ENCODE measurements at regions not wholly inside any gene's neighbourhood (a gene's known extent, or its start where the extent isn't known, plus 50 kb on each side); places are given as distances from the start of the nearest gene placed in this dataset.

- no peak for ATAC-seq
- no peak overlapping the region for H3K4me3 ChIP-seq (ENCODE audit: low read length)
- no peaks in the 10 kb centered on the region for H3K9me3 ChIP-seq (ENCODE audit: control insufficient read depth, low read length)
- no peak overlapping the region for H3K27ac ChIP-seq (ENCODE audit: low read length)
- DNase-seq, result no peak
- H3K4me1 ChIP-seq (ENCODE audit: control insufficient read depth, insufficient read depth, low read length), result no peaks in the 10 kb centered on the region
- intact Hi-C loops (cut with DNase I), result no loop called here
- H3K27me3 ChIP-seq (ENCODE audit: control insufficient read depth, insufficient read depth), result no peaks in the 10 kb centered on the region
Observed at GRCh38 chr6:23272536-23272935, 703.2 kb downstream of the HDGFL1 start.

GRCh38 chr6:23277521-23278179, 708.3 kb downstream of the HDGFL1 start:
- intact Hi-C loops (cut with DNase I), result no loop called here
- H3K4me3 ChIP-seq (ENCODE audit: low read length), result no peak overlapping the region
- DNase-seq, result no peak
- no peak overlapping the region for H3K27ac ChIP-seq (ENCODE audit: low read length)
- 86% methylated on average over 4 of the region's 4 CpGs for WGBS
- no peaks in the 10 kb centered on the region for H3K9me3 ChIP-seq (ENCODE audit: control insufficient read depth, low read length)
- ATAC-seq, result no peak
- H3K27me3 ChIP-seq (ENCODE audit: control insufficient read depth, insufficient read depth), result no peaks in the 10 kb centered on the region
- no peaks in the 10 kb centered on the region for H3K4me1 ChIP-seq (ENCODE audit: control insufficient read depth, insufficient read depth, low read length)

GRCh38 chr6:23278180-23278532, 708.8 kb downstream of the HDGFL1 start:
- DNase-seq (no peak), ATAC-seq (no peak)
- Histone ChIP-seq H3K27ac (ENCODE audit: low read length) (no peak overlapping the region), H3K4me3 (ENCODE audit: low read length) (no peak overlapping the region), H3K27me3 (ENCODE audit: control insufficient read depth, insufficient read depth) (no peaks in the 10 kb centered on the region), H3K9me3 (ENCODE audit: control insufficient read depth, low read length) (no peaks in the 10 kb centered on the region), H3K4me1 (ENCODE audit: control insufficient read depth, insufficient read depth, low read length) (no peaks in the 10 kb centered on the region)
- WGBS, result 98% methylated on average over 2 of the region's 2 CpGs
- intact Hi-C loops (cut with DNase I), result no loop called here

- H3K9me3 ChIP-seq (ENCODE audit: control insufficient read depth, low read length), result no peaks in the 10 kb centered on the region
- no peaks in the 10 kb centered on the region for H3K4me1 ChIP-seq (ENCODE audit: control insufficient read depth, insufficient read depth, low read length)
- intact Hi-C loops (cut with DNase I), result no loop called here
- H3K27me3 ChIP-seq (ENCODE audit: control insufficient read depth, insufficient read depth), result no peaks in the 10 kb centered on the region
- H3K27ac ChIP-seq (ENCODE audit: low read length), result no peak overlapping the region
- 44% methylated on average over 2 of the region's 2 CpGs for WGBS
- DNase-seq (no peak), ATAC-seq (no peak)
- no peak overlapping the region for H3K4me3 ChIP-seq (ENCODE audit: low read length)
Observed at GRCh38 chr6:23280437-23280836, 711.1 kb downstream of the HDGFL1 start.

GRCh38 chr6:23282252-23283021, 713.1 kb downstream of the HDGFL1 start:
- intact Hi-C loops (cut with DNase I), result no loop called here
- H3K27ac ChIP-seq (ENCODE audit: low read length), result no peak overlapping the region
- no peak overlapping the region for H3K4me3 ChIP-seq (ENCODE audit: low read length)
- ATAC-seq (no peak), DNase-seq (no peak)
- H3K4me1 ChIP-seq (ENCODE audit: control insufficient read depth, insufficient read depth, low read length), result no peaks in the 10 kb centered on the region
- H3K9me3 ChIP-seq (ENCODE audit: control insufficient read depth, low read length), result no peaks in the 10 kb centered on the region
- H3K27me3 ChIP-seq (ENCODE audit: control insufficient read depth, insufficient read depth), result no peaks in the 10 kb centered on the region
- WGBS, result 84% methylated on average over 10 of the region's 10 CpGs

GRCh38 chr6:23293653-23294052, 724.3 kb downstream of the HDGFL1 start:
- WGBS, result 79% methylated on average over 3 of the region's 3 CpGs
- DNase-seq, result no peak
- H3K4me3 ChIP-seq (ENCODE audit: low read length), result no peak overlapping the region
- ATAC-seq, result no peak
- no peak overlapping the region for H3K27ac ChIP-seq (ENCODE audit: low read length)
- H3K27me3 ChIP-seq (ENCODE audit: control insufficient read depth, insufficient read depth), result no peaks in the 10 kb centered on the region
- intact Hi-C loops (cut with DNase I), result no loop called here
- H3K4me1 ChIP-seq (ENCODE audit: control insufficient read depth, insufficient read depth, low read length), result no peaks in the 10 kb centered on the region
- no peaks in the 10 kb centered on the region for H3K9me3 ChIP-seq (ENCODE audit: control insufficient read depth, low read length)

- ATAC-seq, result no peak
- no peaks in the 10 kb centered on the region for H3K9me3 ChIP-seq (ENCODE audit: control insufficient read depth, low read length)
Observed at GRCh38 chr6:23301556-23301955, 732.2 kb downstream of the HDGFL1 start.

GRCh38 chr6:23302514-23302913, 733.1 kb downstream of the HDGFL1 start:
- no peak for ATAC-seq
- no peaks in the 10 kb centered on the region for H3K9me3 ChIP-seq (ENCODE audit: control insufficient read depth, low read length)
- no peak overlapping the region for H3K27ac ChIP-seq (ENCODE audit: low read length)
- no peak overlapping the region for H3K4me3 ChIP-seq (ENCODE audit: low read length)
- no peaks in the 10 kb centered on the region for H3K27me3 ChIP-seq (ENCODE audit: control insufficient read depth, insufficient read depth)
- WGBS, result 62% methylated on average over 4 of the region's 4 CpGs
- DNase-seq, result no peak
- intact Hi-C loops (cut with DNase I), result no loop called here
- H3K4me1 ChIP-seq (ENCODE audit: control insufficient read depth, insufficient read depth, low read length), result no peaks in the 10 kb centered on the region

More at GRCh38 chr6:23301556-23301955, 732.2 kb downstream of the HDGFL1 start:
- Histone ChIP-seq H3K4me3 (ENCODE audit: low read length) (no peak overlapping the region), H3K4me1 (ENCODE audit: control insufficient read depth, insufficient read depth, low read length) (no peaks in the 10 kb centered on the region), H3K27ac (ENCODE audit: low read length) (no peak overlapping the region), H3K27me3 (ENCODE audit: control insufficient read depth, insufficient read depth) (no peaks in the 10 kb centered on the region)
- intact Hi-C loops (cut with DNase I), result no loop called here
- no peak for DNase-seq

- Histone ChIP-seq H3K27ac (ENCODE audit: low read length) (no peak overlapping the region), H3K9me3 (ENCODE audit: control insufficient read depth, low read length) (no peaks in the 10 kb centered on the region), H3K4me3 (ENCODE audit: low read length) (no peak overlapping the region), H3K27me3 (ENCODE audit: control insufficient read depth, insufficient read depth) (no peaks in the 10 kb centered on the region), H3K4me1 (ENCODE audit: control insufficient read depth, insufficient read depth, low read length) (no peaks in the 10 kb centered on the region)
- intact Hi-C loops (cut with DNase I), result no loop called here
- ATAC-seq (no peak), DNase-seq (no peak)
- WGBS, result 84% methylated on average over 2 of the region's 2 CpGs
Observed at GRCh38 chr6:23305325-23305943, 736.1 kb downstream of the HDGFL1 start.

- 81% methylated on average over 2 of the region's 2 CpGs for WGBS
- H3K4me3 ChIP-seq (ENCODE audit: low read length), result no peak overlapping the region
- H3K4me1 ChIP-seq (ENCODE audit: control insufficient read depth, insufficient read depth, low read length), result no peaks in the 10 kb centered on the region
- intact Hi-C loops (cut with DNase I), result no loop called here
- DNase-seq, result no peak
- H3K27ac ChIP-seq (ENCODE audit: low read length), result no peak overlapping the region
- ATAC-seq, result no peak
- H3K27me3 ChIP-seq (ENCODE audit: control insufficient read depth, insufficient read depth), result no peaks in the 10 kb centered on the region
- H3K9me3 ChIP-seq (ENCODE audit: control insufficient read depth, low read length), result no peaks in the 10 kb centered on the region
Observed at GRCh38 chr6:23306251-23306950, 737.0 kb downstream of the HDGFL1 start.

GRCh38 chr6:23307516-23307915, 738.1 kb downstream of the HDGFL1 start:
- intact Hi-C loops (cut with DNase I), result no loop called here
- 86% methylated on average over 4 of the region's 4 CpGs for WGBS
- no peak overlapping the region for H3K4me3 ChIP-seq (ENCODE audit: low read length)
- no peaks in the 10 kb centered on the region for H3K27me3 ChIP-seq (ENCODE audit: control insufficient read depth, insufficient read depth)
- H3K9me3 ChIP-seq (ENCODE audit: control insufficient read depth, low read length), result no peaks in the 10 kb centered on the region
- DNase-seq (no peak), ATAC-seq (no peak)
- no peak overlapping the region for H3K27ac ChIP-seq (ENCODE audit: low read length)
- H3K4me1 ChIP-seq (ENCODE audit: control insufficient read depth, insufficient read depth, low read length), result no peaks in the 10 kb centered on the region

Data from right cardiac atrium (tissue), 5 donors.